RKO (cell line): ENCODE measurements at regions not wholly inside any gene's neighbourhood (a gene's known extent, or its start where the extent isn't known, plus 50 kb on each side); places are given as distances from the start of the nearest gene placed in this dataset.
A peak's percentile ranks its signal among the peaks of the same experiment; 100 is the strongest.
"Not testable (repeated sequence)": the region's sequence is repeated elsewhere in the genome, so short reads cannot be mapped to it uniquely, and the experiment has no call there.

Experiments
- DNase-seq: peaks from one replicate; pipeline ENCODE4 v3.0.0-alpha.2; 2016; ENCODE audit warnings: low spot score

- no peak for DNase-seq
Measured at GRCh38 chr4:149986917-149987316, 91.3 kb upstream of the DCLK2 start.

DNA sequence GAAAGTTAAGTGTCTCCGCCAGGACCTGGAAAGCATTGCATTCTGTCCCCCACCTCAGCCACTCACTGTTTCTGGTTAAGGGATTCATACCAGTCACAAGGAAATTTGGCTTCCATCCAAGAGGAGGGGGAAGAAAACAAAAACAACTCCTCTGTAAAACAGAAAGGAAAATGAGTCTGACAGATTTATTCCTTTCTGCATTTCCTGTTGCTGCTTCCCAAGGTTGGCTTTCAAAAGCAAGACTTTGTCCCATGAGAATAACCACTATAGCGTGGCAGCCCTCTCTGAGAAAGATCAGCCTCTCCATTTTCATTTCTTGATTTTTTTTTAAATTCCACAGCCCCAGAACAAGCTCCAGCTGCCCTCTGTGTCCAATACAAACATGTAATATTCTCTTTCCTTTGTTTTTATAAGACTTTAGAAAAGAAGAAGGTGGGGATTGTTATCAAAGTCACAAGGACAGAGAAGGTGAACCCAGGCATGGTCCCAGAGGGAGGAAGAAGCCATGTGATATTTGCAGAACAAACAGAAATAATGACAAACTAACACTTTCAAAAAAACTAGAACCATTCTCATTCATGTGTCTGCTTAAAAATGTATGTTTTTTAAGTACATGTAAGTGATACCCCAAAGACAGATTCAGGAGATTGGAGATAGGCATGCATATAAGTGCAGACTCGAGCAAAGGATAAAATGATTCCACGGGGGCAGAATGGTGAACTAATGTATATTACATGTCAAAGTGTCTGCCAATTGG, 90.7 kb upstream of the DCLK2 start:
- no peak for DNase-seq

- DNase-seq = no peak
Measured at GRCh38 chr4:149988087-149988410, 90.2 kb upstream of the DCLK2 start.

GRCh38 chr4:149993030-149993429, 85.2 kb upstream of the DCLK2 start:
- DNase-seq = peak; percentile 9

- DNase-seq = no peak
Measured at GRCh38 chr4:149995134-149995756, 83.0 kb upstream of the DCLK2 start.

- peak; percentile 74 for DNase-seq
Measured at GRCh38 chr4:149997881-149998421, 80.3 kb upstream of the DCLK2 start.

- DNase-seq = peak; percentile 75
Measured at GRCh38 chr4:149999485-150000074, 78.7 kb upstream of the DCLK2 start.

DNA sequence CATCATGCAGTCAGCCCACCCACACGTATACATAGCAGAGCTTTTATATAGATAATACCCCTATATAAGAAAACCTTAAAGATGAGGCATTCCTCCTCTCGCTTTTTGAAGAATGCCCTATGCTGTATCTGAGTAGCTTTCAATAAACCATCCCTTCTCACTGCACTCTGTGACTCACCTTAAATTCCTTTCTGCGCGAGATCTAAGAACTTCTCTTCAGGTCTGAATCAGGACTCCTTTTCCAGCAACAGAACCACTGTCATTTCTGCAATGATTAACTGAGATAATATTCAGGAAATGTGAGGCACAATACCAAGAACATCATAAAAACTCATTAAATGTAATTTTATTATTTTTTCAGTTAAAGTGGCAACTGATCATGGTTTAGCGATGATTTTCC, 76.4 kb upstream of the DCLK2 start:
- DNase-seq = no peak

DNA sequence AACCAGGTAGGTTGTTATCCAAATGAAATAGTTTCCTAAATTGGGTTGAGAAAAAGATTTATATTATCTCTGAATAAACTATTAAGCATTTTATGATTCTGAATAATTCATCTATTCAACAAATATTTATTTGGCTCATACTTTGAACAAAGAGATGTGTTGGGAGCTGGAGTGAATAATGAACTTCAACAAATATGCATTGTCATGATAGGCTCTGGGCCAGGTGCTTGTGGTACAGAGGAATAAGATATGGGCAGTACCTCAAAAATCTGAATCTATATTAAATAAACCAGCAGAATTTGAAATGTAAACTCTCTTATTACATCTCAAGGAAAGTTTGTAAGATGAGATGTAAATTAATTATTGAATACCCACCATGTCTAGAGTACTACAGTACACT, 75.7 kb upstream of the DCLK2 start:
- DNase-seq = no peak

- DNase-seq = no peak
Measured at GRCh38 chr4:150004481-150004880, 73.8 kb upstream of the DCLK2 start.

GRCh38 chr4:150005537-150005936, 72.7 kb upstream of the DCLK2 start:
- DNase-seq = no peak

- DNase-seq = no peak
Measured at GRCh38 chr4:150006197-150006596, 72.0 kb upstream of the DCLK2 start.

DNA sequence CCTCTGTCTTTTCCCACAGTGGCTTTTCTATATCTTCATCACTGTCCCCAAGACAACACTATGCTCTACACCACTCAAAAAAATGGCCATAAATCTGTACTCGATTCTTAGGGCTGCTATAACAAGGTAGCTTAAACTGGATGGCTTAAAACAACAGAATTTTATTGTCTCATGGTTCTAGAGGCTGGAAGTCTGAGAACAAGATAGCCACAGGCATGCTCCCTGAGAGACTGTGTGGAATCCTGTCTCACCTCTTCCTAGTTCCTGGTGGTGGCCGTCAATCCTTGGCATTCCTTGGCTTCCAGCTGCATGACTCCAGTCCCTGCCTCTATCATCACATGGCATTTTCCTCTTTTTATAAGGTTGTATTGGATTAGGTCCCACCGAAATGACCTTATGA, 70.7 kb upstream of the DCLK2 start:
- DNase-seq = no peak

GRCh38 chr4:150008546-150008945, 69.7 kb upstream of the DCLK2 start:
- DNase-seq = no peak

DNA sequence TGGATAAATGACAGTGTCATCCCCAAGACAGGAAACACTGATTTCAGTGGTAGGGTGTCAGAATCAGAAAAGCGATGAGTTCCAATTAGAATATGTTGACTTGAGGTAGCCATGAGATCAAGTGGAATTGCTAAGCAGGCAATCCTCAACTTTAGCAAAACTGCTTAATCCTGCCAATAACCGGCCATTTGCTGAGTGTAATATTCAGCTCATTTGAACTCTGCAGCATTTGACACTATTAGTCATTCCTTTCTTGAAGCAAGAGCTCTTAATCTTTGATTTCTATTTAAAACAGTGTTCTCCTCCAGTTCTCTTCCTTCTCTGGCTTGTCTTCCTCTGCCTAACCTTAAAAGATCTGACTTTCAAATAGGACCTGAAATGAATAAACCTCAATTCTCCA, 68.7 kb upstream of the DCLK2 start:
- DNase-seq = no peak

GRCh38 chr4:150010525-150011126, 67.6 kb upstream of the DCLK2 start:
- peak; percentile 74 for DNase-seq

DNA sequence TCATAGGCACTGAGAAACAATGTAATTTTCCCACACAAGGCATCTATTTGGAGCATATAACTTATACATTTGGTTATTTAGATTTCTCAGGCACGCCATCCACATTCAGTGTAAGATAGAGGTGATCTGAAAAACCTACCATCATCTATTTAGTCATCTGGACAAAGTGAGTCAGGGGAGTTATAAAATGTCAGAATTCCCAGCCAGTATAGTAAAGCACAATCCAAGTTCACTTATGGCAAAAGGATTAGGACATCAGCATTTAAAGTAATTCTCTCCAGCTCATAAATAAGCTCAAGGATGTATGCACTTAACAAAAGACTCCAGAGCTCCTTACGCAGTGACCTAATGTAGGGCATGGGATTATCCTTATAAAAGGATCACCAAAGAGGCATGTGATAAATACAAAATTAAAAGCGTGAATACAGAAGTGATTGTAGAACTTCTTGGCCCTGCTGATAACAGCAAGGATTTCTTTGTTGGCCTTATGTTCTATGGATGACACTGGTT, 65.3 kb upstream of the DCLK2 start:
- peak; percentile 18 for DNase-seq

DNA sequence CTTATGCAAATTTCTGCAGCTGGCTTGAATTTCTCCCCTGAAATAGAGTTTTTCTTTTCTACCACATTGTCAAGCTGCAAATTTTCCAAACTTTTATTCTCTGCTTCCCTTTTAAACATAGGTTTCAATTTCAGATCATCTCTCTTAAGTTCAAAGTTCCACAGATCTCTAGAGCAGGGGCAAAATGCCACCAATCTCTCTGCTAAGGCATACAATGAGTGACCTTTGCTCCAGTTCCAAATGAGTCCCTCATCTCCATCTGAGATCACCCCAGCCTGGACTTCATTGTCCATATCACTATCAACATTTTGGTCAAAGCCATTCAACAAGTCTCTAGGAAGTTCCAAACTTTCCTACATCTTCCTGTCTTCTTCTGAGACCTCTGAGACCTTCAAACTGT, 62.3 kb upstream of the DCLK2 start:
- DNase-seq = not testable (repeated sequence)

- not testable (repeated sequence) for DNase-seq
Measured at GRCh38 chr4:150016621-150017020, 61.6 kb upstream of the DCLK2 start.

DNA sequence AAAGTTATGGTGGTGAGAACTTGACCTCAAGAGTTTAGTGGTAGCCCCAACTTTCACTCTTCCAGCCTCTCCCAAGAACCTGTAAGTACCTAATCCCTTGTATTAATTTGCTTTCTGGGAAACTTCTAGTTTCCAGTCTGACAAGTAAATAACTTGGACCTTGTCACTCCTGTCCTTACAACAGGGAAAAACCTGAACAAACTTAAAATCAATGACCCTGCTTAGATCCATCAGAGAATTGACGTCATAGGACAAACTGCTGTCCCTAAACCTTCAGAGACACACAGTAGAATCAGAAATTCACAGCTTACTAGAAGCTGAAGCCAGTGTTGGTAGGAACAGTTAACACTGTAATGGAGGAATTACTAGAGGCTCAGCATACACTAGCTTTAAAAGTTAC, 60.0 kb upstream of the DCLK2 start:
- no peak for DNase-seq

DNA sequence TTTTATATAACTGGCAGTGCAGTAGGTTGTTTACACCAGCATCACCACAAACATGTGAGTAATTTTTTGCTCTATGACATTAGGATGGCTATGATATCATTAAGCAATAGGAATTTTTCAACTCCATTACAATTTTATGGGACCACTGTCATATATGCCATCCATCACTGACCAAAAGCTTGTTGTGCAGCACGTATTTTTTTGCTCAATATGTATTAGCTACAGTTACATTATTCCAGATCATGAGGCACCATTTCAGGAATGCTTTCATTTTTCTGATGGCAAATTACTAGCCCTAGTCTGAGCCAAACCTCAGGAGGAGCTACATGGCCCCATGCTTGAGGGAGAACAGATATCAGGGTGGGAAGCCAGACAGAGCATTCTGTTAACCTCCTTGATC, 56.8 kb upstream of the DCLK2 start:
- no peak for DNase-seq

DNA sequence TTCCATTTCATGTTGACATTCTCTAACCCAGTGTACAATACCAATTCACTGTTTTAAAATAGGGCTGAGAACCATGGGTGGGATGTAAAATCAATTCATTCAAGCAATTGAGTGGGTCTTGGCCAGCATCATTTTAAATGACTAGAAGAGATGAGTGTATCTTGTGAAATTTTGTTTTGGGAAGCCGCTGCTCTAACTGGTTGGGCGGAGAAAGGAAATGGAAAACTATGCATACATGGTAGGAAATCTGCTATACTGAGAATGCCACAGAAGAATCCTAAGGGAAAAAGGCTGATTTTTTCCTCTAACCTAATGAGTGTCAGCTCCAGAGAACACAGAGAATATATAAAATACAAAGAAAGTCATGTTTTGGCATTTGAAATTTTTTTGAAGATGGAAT, 54.8 kb upstream of the DCLK2 start:
- DNase-seq = no peak

DNA sequence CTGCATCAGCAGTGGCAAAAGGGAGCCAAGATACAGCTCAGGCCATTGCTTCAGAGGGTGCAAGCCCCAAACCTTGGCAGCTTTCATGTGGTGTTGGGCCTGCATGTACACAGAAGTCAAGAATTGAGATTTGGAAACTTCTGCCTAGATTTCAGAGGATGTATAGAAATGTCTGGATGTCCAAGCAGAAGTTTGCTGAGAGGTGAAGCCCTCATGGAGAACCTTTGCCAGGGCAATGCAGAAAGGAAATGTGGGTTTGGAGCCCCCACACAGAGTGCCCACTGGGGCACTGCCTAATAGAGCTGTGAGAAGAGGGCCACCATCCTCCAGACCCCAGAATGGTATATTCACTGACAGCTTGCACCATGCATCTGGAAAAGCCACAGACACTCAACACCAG, 51.3 kb upstream of the DCLK2 start:
- DNase-seq = not testable (repeated sequence)
